LNCAP (cell line): ENCODE measurements at regions not wholly inside any gene's neighbourhood (a gene's known extent, or its start where the extent isn't known, plus 50 kb on each side); places are given as distances from the start of the nearest gene placed in this dataset.

Source experiments
- TF ChIP-seq, protein P1 (sequence below): fragments of 450-650 bp; IDR thresholded peaks from 2 replicates; pipeline ENCODE4 v1.5.1; 2017; ENCODE audit warnings: mild to moderate bottlenecking

DNA sequence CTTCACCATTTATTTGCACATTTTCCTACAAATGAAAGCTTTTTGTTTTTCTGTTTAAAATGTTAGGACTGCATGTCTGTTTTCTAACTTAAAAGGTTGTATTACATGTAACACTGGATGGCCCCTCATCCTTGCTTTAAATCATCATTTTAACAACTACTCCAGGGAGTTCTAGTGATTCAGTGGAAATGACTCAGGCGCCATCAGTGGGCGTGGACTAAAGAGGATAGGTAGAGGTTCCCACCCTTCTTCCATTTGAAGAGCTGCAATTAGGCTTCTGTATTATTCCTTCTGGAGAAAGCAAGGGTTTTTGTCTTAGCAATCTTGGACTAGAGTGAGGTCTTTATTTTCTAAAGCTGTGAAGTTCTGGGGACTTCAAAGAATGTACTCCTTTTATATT lies 213.7 kb downstream of the TMEM38B start:
- TF ChIP-seq, protein P1, sequence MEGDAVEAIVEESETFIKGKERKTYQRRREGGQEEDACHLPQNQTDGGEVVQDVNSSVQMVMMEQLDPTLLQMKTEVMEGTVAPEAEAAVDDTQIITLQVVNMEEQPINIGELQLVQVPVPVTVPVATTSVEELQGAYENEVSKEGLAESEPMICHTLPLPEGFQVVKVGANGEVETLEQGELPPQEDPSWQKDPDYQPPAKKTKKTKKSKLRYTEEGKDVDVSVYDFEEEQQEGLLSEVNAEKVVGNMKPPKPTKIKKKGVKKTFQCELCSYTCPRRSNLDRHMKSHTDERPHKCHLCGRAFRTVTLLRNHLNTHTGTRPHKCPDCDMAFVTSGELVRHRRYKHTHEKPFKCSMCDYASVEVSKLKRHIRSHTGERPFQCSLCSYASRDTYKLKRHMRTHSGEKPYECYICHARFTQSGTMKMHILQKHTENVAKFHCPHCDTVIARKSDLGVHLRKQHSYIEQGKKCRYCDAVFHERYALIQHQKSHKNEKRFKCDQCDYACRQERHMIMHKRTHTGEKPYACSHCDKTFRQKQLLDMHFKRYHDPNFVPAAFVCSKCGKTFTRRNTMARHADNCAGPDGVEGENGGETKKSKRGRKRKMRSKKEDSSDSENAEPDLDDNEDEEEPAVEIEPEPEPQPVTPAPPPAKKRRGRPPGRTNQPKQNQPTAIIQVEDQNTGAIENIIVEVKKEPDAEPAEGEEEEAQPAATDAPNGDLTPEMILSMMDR, result no peak

DNA sequence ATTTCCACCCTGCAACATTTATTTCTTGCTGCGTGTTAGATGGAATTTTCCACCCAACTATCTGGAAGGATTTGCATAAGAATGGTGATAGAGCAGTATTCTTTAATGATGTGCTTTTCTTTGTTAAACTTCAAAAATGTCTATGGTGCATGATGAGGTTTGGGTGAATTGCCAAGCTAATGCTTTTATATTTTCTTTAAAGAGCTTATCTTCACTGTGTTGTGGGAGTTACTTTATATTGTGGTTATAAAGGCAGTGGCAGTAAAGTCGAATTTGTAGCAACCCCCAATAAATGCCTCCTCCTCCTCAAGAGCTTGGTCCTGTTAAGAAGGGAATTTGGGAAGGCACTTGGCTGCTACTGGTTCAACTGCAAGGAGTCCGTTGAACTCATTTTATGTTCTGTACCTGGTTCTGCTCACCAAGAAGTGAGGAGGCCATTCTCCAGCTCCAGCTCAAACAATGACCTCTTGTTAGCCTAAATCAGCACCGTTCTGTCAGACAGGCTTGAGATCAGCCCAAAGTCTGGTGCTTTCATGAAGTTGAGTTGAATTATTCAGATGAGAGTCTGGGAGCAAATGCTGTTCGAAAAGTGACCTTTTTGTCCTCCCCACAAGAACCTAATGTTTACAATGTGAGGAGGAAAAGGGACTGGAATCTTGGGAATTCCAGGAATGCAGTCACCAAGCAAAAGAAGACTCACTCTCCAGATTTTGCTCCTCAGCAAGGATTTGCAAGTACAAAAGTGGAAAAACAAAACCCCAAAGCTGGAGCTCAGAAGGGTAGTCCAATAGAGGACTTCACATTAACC lies 217.0 kb downstream of the TMEM38B start:
- TF ChIP-seq, protein P1, result no peak

DNA sequence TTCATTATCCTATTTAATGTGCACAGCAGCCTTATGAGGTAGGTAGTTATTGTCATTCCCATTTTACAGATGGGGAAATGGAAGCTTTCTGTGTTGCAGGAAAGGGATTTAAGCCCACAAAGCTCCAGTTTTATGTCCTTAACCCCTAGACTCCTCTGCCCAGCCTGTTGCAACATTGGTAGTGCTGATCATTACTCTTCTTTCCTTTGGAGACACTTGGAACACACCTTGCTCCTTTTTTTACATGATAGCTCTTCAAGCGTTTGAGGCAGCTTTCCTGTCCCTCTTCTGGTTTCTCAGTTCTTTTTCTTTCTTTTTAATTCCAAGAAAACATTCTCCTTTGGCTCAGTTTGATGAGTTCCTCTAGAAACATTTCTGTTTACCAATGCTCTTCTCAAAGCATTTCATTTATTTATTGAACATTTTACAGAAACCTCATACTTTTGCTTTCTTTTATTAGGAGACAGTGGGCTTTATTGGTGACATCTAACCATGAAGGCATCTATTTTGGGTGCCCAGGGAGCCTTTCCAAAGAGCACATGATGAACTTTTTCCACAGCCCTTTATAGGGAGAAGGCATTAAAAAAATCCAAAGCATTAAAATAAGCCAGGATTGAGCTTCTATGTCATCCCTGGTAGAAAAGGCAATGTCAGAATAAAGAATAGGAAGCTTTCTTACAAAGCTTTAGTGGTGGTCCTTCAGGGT lies 218.0 kb downstream of the TMEM38B start:
- TF ChIP-seq, protein P1, result no peak

DNA sequence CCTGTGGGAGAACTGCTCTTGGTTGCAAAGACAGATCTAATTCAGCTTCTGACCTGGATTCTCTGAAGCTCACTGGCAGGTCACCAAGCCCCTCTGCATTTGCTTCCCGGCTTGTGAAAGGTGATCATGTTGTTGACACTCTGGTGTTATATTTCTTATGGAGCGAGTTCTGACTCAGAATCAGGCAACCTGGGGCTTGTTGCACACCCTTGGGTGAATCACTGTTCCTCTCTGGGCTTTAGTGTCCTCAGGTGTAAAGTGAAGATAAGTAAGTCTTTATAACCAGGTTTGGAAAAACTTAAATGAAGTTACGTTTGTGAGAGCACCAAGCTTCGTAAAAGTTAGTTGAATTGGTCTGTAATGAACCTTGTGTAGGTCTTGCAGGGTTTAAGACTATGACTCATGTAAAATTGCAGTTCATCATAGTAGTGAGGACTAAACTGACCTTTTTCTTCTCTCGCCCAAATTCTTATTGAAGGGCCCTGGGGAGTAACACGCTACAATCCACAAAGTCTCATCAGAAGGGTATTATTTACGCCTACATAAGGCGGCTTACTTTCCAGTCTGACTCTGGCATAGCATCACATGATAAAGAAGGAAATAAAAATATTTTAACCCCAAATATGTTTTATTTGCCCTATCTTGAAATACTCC lies 218.6 kb downstream of the TMEM38B start:
- TF ChIP-seq, protein P1, result no peak

DNA sequence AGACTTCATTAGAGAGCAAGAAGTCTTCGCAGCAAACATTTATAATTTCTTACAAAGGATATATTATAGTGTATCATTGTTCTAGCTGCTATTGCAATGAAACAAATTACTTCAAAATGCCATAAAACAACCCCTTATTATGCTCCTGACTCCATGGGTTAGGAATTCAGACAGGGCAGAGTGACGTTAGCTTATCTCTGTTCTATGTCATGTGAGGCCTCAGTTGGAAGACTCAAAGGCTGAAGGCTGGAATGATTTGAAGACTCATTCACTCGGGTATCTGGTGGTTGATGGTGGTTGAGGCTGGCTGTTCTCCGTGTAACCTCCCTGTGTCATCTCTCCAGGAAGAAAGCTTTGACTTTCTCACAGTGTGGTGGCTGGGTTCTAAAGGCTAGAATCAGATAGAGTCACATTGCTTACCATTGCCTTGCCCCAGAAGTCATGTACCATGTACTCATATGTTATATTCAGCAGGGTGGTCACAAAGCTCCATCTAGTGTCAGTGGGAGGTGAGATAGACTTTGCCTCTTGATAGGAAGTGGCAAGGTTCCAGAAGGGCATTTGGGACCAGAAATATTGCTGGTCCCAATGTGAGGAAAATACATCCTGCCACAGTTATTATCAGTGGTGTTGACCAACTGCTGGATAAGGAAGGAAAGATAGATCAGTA lies 226.9 kb downstream of the TMEM38B start:
- TF ChIP-seq, protein P1, result no peak

DNA sequence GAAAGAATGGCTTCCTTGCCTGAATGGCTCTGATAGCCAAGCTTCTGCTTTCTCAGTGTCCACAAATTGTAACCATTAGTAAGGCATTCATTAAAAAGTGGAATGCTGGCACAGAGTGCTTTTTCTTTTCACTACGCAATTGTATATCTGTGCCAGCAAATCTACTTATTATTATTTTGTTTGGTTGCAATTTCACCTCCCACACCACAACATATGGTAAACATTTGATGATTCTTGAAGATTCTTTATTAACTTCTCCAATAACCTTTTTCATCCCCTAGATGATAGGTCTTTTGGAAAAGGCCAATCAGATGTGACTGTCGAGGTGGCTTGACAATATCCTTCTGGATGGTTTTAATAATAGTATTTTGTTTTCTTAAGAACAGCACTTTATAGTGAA lies 234.1 kb downstream of the TMEM38B start:
- TF ChIP-seq, protein P1, result no peak

DNA sequence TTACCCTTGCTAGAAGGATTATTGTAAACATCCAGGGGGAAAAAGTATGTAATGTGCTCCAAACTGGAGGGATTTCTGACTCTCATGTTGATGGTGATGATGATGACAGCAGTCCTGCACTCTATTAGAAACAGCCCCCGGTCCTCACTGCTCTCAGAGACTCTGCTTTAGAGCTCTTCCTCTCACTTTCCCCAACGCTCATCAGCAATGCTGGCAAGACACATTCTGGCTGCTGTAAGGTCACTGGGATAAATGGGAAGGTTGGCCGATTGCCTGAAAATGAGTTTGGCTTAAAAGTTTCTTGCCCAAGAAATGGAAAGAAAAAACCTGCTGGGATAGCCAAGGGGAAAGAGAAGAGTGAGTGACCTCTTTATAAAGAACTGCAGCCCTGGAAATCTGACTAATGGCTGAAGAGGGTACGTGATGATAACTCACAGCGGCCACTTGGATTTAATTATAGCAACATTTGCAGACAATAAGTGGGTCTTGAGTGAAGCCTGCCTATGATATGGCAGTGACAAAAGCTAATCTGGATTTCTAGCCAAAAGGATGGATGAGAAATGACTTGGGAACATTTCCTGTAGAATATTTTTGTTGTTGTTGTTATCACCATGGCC lies 235.8 kb downstream of the TMEM38B start:
- TF ChIP-seq, protein P1, result no peak
